ENCODE measurements at regions not wholly inside any gene's neighbourhood (a gene's known extent, or its start where the extent isn't known, plus 50 kb on each side); places are given as distances from the start of the nearest gene placed in this dataset.

GRCh38 chr4:59630922-59631321, 1569.2 kb upstream of the ADGRL3 start:
- Histone ChIP-seq H3K4me3 (ENCODE audit: extremely low read depth in 1 of 4, insufficient read depth in 2 of 4, low read depth in 3 of 4, low read length in 4 of 4) (no peak overlapping the region), H2BK5ac (ENCODE audit: low read depth, low read length) (no peak overlapping the region), H2BK20ac (ENCODE audit: low read length) (no peak overlapping the region), H3K27ac (ENCODE audit: low read depth, low read length) (no peak overlapping the region), H3K36me3 (ENCODE audit: control insufficient read depth in 2 of 4, insufficient read depth in 4 of 4, low read length in 3 of 4) (no peaks in the 10 kb centered on the region), H3K4ac (replicated peaks; ENCODE audit: insufficient read length, low read depth, low read length) (no peak overlapping the region), H4K8ac (ENCODE audit: extremely low read depth, insufficient read depth, low read length) (no peak overlapping the region), H3K79me1 (ENCODE audit: low read depth, low read length) (no peaks in the 10 kb centered on the region), H3K18ac (ENCODE audit: extremely low read depth, low read length) (no peak overlapping the region), H2AK5ac (ENCODE audit: low read depth, low read length) (no peak overlapping the region), H4K91ac (replicated peaks; ENCODE audit: insufficient read length, low read length) (no peak overlapping the region), H4K20me1 (replicated peaks in 1 of 2; ENCODE audit: control insufficient read depth in 1 of 2, insufficient read depth in 2 of 2, low read length in 2 of 2) (no peaks in the 10 kb centered on the region), H3K27me3 (replicated peaks in 1 of 4; ENCODE audit: control insufficient read depth in 3 of 4, extremely low read depth in 1 of 4, insufficient read depth in 3 of 4, low read length in 3 of 4) (peaks cover 0 to 1% (median 0%) of the 10 kb centered on the region in 4 experiments; a peak in 1 of 7 replicates), H3K23ac (ENCODE audit: insufficient read length) (no peak overlapping the region), H2BK12ac (ENCODE audit: low read depth, low read length) (no peak overlapping the region), H3K56ac (replicated peaks; ENCODE audit: insufficient read length, low read depth, low read length) (no peak overlapping the region), H3K4me1 (replicated peaks in 1 of 4; ENCODE audit: control insufficient read depth in 3 of 4, insufficient read depth in 4 of 4, low read length in 3 of 4) (no peaks in the 10 kb centered on the region), H3K9me3 (ENCODE audit: insufficient read depth in 2 of 2, low read depth in 1 of 2, low read length in 1 of 2) (no peaks in the 10 kb centered on the region), H3K9ac (replicated peaks in 1 of 4; ENCODE audit: extremely low read depth in 1 of 4, low read depth in 3 of 4, low read length in 3 of 4) (no peak overlapping the region), H2BK120ac (replicated peaks; ENCODE audit: low read depth, low read length) (no peak overlapping the region), H3K4me2 (ENCODE audit: insufficient read depth in 1 of 2, low read depth in 2 of 2, low read length in 2 of 2) (no peak overlapping the region), H2AFZ (ENCODE audit: low read length) (no peak overlapping the region), H3K14ac (ENCODE audit: insufficient read length) (no peak overlapping the region), H3K79me2 (ENCODE audit: control insufficient read depth in 1 of 2, insufficient read depth in 2 of 2, low read length in 2 of 2) (no peaks in the 10 kb centered on the region), H4K5ac (ENCODE audit: insufficient read length, low read depth, low read length) (no peak overlapping the region), H2BK15ac (ENCODE audit: low read length) (no peak overlapping the region), H3K23me2 (ENCODE audit: low read depth, low read length) (no peaks in the 10 kb centered on the region)
- no peak for FAIRE-seq
- ChIA-PET CTCF (ENCODE audit: partially characterized antibody) (no interaction called here), POLR2A (ENCODE audit: partially characterized antibody) (no interaction called here)
- DNase-seq (ENCODE audit: low read depth in 1 of 2, low spot score in 2 of 2), result no peak
- no peak for TF ChIP-seq CBX5 (IDR thresholded peaks at IDR 0.05; ENCODE audit: low read depth, low read length)
- no peak for TF ChIP-seq MAFK (IDR thresholded peaks at IDR 0.05; ENCODE audit: low read depth, low read length)
- no peak for TF ChIP-seq HDAC6 (IDR thresholded peaks at IDR 0.05; ENCODE audit: low read depth, low read length)
- no peak for TF ChIP-seq CEBPB (IDR thresholded peaks at IDR 0.05; ENCODE audit: low read depth, low read length)
- no peak for TF ChIP-seq CBX8 (IDR thresholded peaks at IDR 0.05; ENCODE audit: borderline replicate concordance, low read depth, low read length)
